GM18517 (cell line): ENCODE measurements at regions not wholly inside any gene's neighbourhood (a gene's known extent, or its start where the extent isn't known, plus 50 kb on each side); places are given as distances from the start of the nearest gene placed in this dataset.

ENCODE experiments used
- ATAC-seq: cut with Tn5 transposase; IDR thresholded peaks from one replicate; pipeline ENCODE4 v1.9.1; 2021; ENCODE audit warnings: mild to moderate bottlenecking, moderate library complexity; ENCODE audit not compliant: unreplicated experiment

DNA sequence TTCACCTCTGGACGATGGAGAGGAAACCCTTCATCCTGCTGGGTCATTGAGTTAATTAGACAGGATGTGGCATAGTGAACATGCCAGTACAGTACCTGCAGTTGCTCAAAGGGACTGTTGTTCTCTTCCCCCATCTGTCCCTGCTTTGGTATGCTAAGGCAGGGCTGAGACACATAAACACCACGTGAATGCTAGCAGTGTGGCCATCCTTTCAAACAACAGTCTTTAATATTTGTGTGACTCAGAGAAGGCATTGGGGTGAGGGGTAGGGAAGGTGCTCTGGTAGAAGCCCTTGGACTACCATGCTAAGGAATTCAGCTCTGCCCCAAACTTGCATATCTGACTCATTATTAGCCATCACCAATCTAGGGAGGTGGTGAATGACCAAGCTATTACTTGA lies 180.2 kb upstream of the ZNF618 start:
- no peak for ATAC-seq

DNA sequence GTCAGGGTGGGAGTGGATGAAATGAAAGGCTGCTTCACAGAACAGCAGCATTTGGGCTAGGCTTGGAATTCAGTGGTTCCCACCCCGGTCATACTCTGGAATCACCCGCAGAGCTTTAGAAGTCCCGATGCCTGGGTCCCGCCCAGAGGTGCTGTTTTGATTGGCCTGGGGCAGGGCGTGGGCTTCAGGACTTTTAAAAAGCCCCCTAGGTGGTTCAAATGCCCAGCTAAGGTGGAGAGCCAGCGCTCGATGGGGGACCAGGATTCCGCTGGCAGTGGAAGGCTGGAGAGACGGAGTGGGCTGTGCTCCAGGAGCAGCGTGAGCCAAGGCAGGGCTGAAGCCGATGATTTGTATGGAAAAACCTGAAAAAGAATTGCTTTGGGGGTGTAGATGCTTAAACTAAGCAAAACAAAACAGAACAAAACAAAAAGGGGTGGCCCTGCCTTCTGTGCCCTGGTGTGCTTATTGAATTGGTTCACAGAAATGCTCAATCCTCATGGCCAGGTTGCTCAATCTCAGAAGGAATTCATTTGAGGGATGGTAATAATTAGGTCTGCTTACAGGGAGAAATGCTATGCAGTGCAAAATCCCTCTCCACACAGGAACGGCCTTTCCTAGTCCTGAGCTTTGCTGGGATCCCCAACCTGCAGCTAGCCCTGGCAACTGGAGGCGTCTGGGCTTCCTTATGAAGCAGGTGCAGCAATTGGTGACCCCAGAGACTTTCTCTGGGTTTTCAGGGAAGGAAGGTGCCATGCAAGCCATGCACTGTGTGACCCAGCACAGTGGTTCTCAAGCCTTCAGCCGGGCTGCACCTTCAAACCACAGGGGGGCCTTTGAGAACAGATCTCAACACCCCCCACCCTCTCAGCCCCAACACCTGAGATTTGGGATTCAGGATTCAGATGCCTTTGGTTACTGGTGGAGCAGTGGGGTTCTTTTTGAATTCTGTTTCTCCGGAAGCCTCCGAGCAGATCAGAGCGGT lies 174.0 kb upstream of the ZNF618 start:
- ATAC-seq, result no peak

DNA sequence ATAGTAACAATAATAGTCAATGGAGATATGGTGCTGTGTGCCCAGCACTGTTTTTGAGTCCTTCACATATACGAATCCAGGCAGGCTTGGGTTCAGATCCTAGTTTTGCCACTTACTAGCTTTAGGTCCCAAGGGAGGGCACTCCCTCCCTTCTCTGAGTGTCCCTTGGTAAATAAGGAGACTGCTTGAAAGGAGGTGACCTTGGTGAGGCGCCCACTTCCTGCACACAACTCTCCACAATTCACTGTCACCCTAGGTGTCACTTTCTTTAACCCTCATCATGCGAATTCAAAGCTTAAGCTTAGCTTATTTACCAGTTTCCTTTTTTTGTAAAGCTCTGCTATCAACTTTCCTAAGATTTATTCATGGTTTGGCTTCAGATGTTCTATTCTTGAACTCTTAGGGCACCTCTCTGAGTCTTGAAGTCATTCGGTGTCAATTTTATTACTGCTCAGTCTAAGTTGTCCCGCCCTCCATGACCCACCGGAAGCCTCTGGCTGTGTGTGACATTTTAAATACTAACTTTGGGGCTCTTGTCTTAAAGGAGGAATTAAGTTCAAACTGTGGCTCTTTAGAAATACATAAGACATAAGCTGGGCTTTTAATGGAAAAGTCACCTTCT lies 170.7 kb upstream of the ZNF618 start:
- no peak for ATAC-seq

DNA sequence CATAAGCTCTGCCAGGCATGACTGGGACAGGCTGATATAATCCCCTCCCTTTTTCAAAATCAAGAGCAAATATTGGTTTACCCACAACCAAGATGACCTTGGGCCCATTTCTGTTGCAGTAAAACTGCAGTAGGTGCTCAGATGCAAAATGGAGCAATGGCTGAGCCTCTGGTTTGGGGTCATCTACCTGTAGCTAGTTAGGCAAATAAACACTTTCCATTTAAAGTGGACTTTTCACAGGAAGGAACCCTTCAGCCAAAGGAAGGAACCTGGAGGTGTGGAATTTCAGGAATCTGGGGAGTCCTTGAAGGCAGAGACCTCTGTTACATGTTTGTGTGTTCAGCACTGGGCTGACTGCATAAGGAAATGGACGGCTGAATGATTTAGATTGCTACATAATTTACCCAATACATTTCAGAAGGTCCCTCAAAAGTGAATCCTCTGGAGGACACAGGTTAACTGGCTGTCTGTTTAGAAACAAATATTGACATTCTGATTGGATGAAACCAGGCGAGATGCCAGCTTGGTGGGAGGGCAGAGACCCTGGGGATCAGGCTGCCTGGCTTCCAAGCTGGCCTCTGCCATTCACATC lies 170.1 kb upstream of the ZNF618 start:
- ATAC-seq, result no peak

DNA sequence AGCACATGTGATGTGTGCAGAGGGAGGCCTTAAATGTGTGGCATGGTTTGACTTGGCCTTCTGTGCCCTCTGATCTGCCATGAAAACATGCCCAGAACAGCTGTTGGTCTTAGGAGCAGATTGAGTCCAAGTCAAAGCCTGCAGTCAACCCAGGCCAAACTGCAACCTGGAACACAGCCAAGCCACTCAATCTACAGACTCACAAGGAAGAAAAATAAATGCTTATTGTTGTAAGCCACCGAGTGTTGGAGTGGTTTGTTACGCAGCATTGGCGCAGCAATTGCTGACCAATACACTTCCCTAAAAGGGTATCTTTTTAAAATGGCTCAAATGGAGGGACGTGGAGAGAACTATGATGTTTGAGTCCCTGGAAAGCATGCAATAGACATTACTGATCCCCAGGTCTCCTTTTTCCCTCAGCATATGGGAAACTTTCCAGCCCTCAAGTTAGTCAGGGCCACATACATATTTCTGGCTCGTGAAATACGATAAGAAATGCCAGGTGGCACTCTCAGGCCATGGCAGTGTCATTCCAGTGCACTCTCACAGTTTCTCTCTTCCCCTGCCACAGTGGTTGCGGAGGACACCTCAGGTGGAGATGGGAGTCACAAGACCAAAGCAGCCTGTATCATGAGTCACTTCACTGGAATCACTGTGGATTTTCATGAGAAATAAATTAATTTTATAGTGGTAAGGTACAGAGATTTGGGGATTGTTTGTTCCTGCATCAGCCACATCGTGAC lies 168.0 kb upstream of the ZNF618 start:
- no peak for ATAC-seq

DNA sequence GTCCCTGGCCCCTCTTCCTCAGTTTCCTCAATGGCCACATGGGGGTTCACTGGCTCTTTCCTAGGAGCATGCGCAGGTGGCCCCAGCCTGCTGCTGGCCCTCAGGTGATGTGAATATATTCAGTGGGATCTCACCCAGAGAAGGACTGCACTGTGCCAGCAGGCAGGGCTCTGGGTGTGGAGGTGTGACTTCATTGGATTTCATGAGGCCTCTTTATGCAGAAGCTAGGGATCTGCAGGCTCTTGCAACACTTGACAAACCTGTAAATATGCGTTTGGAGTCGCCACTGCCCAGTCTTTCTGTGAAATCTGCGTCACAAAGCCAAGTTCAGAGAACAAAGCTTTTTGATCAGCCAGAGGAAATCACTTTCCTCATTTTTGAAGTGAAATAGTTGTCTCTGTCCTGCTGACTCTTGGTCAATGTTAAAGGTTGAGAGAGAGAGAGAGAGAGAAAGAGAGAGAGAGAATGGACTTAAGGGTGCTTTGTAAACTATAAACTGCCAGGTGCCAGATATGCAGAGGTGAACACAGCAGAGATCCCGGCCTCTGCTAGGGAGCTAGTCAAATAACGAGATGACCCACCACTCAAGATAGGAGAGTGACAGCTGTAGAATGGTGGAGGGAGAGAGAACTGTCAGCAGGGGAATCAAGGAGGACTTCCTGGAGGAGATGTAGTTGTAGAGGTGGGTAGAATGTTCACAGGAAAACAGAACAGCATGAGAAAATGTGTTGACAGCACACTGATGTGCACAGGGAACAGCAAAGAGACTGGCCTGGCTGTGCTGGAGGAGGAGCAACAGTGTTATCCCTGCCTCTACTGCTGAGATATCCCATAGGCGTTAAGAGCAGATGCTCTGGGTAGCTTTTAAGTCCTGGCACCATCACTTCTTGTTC lies 167.0 kb upstream of the ZNF618 start:
- no peak for ATAC-seq

DNA sequence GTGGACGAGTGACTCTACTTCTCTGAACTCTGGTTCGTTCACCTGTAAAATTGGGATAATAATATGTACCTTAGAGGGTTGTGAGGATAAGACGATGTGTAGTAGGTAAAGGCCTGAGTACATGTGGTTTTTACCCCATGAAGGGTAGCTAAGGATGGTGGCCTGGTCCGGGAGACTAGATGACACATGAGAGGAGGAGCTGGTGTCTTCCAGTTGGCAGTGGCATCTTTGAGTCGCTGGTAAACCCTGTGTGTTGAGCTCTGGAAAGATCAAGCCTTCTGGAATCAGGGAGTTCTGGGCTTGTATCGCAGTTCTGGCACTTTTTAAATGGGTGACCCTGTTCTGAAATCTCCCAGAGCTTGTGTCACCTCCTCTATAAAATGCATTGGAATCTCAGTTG lies 166.4 kb upstream of the ZNF618 start:
- ATAC-seq, result no peak

DNA sequence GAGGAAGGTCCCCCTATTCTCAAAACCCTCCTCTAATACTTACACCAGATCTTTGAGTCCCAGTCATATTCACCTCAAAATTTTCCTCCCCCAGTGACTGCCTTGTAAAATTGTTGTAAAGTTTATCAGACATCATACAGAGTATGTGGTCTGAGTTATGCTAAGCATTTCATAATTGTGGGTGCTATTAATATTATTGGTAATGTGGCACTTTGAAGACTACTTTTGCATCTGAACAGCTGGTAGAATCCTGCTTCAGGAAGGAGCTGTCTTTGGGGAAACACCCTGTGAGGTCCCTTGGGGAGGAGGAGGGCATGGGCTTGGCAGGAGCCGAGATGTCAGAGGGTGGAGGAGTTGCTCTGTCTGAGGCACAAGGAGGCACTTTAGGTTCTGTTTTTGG lies 164.9 kb upstream of the ZNF618 start:
- no peak for ATAC-seq

DNA sequence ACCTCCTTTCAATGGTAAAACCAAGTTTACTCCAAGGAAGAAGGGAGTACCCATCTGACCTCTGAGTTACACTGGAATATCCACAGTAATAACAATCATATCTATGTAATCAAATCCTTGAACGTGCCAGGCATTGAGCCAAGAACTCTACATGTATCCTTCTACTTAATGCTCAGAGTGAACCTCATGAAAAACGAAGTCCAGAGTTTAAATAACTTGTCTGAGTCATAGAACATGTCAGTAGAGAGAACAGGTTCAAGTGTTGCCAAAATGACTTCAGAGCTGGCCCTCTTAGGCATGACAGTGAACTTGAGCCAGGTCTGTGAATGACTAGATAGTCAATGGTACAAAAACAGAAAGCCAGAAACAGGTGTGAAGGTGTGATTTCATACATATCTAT lies 164.1 kb upstream of the ZNF618 start:
- no peak for ATAC-seq

DNA sequence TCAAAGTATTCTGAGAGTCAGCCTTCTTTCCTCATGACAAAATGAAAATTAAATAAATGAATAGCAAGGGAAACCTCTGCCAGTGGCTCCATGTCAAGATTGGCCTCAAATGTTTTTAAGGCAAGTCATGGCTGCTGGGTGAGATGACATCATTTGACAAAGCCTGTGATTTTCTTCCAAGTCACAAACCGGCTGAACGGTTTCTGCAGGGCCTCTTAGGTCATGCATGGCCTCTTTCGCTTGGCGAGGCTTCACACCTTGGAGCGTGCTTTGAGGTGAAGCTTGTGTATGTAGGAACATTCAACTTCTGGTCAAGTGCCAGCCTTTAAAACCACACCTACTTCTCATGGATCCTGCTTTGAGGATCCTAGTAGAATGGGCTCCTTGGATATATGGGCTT lies 161.0 kb upstream of the ZNF618 start:
- no peak for ATAC-seq

DNA sequence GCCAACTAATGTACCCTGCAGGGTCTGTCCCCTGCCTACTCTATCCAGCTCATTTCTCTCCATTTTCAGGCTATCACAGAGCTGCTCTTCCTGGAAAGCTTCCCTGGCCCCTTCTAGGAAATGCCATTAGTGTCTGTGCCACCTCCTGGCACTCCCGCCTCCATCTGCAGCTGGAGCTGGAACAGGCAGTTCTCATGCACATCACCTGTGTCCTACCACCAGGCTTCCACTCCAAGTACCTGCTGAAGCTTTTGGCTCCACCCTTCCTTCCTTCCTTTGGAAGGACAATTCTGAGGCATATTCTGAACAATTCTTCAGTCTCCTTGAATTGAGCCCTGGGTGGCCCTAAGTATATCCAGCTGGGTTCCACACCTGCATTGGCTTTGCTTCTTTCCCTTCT lies 156.2 kb upstream of the ZNF618 start:
- no peak for ATAC-seq

DNA sequence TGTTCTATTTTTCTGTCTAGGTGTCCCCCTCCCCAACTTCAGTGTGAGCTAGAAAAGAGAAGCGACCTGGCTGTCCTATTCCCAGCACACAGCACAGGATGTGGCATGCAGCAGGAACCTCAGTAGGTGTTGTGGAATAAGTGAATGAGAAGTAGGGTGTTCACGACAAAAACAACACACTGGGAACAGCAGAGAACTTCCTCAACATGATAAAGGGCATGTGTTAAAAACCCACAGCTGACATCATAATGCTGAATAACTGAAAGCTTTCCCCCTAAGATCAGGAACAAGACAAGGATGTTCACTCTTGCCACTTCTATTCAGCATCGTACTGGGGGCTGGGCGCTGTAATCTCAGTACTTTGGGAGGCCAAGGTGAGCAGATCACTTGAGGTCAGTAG lies 155.6 kb upstream of the ZNF618 start:
- no peak for ATAC-seq

DNA sequence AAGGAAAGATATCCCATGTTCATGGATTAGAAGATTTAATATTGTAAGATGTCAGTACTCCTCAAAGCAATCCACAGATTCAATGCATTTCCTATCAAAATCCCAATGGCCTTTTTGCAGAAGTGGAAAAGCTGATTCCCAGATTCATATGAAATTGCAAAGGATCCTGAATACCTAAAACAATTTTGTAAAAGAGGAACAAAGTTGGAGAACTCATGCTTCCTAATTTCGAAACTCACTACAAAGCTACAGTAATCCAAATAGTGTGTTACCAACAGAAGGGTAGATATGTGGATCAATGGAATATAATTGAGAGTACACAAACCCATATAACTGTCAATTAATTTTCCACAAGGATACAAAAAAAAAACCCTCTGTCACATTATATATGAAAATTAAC lies 154.3 kb upstream of the ZNF618 start:
- ATAC-seq, result no peak

DNA sequence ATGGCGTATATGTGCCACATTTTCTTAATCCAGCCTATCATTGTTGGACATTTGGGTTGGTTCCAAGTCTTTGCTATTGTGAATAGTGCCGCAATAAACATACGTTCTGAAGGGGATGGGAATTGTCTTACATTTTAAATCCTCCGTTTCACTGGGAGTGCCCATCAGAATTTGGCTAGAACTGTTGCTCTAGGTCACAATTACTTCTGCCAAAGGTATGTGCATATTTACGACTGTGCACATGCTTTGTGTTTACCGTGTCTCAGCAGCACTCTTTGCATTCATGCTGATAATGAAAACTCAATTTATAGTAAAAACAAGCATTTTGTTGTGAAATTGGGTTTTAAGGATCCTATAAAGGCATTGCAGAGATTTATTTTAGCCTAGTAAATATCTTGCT lies 151.9 kb upstream of the ZNF618 start:
- ATAC-seq, result no peak

DNA sequence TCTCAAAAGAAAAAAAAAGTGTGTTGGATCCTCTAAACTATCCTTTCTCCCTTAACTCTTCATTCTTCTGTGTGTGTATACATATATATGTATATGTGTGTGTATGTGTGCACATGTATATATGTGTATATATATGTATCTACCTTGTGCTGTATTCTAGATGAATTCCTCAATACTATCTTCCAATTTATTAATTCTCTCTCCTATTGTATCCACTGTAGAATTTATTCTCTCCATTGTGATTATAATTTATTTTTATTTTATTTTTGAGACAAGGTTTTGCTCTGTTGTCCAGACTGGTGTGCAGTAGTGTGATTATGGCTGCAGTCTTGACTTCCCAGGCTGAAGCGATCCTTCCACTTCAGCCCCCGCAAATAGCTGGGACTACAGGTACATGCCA lies 147.1 kb upstream of the ZNF618 start:
- ATAC-seq, result no peak

DNA sequence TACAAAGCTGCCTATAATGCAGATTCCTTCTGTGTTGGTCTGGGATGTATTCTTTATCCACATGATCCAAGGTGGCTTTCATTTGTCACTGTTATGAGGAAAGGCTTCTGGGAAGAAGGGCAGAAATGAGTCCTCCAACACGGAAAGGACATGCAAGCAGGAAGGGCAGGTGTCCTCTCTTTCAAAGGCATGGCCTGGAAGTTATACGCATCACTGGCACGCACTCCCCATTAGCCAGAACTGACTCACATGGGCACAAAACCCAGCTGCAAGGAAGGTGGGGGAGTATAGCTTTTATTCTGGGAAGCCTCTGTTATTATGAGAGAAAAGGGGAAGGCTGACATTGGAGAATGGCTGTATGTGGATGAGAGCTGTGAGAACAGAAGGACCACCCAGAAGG lies 141.3 kb upstream of the ZNF618 start:
- no peak for ATAC-seq

DNA sequence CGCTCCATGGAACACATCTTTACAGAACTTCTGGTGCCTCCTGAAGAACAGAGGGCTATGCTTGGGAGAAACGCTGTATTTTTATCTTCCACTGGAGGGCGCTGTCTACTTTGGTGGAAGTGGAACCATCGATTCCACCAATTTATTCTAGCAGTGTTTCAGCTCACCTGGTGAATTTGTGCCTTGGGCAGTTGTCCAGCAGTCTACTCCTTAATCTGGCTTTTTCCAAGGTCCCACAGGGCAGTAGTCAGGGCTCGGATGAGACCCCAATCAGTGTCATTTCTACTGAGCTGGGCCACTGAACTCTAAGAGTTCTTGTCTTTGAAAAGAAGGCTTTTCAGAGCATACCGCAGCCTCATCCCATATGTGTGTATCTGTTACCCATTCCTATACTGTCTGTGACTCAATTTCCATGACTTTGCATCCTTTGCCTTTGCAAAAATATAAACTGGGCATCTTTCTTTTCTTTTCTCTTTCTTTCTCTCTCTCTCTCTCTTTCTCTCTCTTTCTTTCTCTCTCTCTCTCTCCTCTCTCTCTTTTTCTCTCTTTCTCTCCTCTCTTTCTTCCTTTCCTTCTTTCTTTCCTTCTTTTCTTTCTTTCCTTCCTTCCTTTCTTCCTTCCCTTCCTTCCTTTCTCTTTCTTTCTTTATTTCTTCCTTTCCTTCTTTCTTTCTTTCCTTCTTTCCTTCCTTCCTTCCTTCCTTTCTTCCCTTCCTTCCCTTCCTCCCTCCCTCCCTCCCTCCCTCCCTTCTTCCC lies 138.4 kb upstream of the ZNF618 start:
- ATAC-seq, result no peak

DNA sequence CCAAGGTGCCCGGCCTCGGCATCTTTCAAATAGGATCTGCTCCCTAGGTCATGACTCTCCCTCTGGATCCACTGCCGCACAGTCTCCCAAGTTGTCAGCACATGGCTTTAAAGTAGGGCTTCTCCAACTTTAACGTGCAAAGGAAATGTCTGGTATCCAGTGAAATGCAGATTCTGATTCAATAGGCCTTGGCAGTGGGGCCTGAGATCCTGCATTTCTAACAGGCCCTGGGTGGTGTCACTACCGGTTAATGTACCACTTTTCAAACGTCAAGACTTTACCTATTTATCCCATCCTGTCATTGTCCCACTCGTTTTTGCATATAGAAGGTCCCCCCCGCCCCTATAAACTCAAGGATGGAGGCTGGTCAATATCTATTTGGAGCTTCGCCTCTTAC lies 137.6 kb upstream of the ZNF618 start:
- no peak for ATAC-seq

DNA sequence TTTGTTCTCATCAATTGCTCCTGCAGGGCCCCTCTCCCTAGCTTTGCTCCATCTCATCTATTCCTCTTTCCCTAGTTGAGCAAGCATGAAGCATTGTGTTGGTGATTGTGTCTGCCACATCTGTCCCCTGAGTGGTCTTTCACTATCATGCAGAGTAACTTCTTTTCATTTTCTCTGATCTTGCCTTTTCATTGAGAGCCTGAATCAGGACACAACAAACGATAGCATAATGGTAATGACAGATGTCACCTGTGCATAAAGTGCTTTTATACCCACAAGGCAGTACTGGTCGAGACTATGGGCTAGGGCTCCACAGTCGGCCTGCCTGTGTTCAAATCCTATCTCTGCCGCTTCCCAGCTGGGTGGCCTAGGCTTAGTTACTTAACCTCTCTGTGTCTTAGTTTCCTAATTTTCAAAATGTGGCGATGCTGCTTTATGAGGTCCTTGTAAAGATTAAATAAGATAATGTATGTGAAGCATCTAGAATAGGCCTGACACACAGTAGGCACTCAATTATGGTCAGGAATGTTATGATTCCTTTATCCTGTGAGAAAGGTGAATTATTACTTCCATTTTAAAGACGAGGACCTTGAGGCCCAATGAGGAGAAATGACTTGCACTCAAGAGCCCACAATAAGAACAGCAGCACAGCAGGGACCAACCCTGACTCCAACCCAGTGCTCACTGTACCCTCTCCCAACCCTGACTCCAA lies 137.1 kb upstream of the ZNF618 start:
- no peak for ATAC-seq
